ENCODE measurements at regions not wholly inside any gene's neighbourhood (a gene's known extent, or its start where the extent isn't known, plus 50 kb on each side); places are given as distances from the start of the nearest gene placed in this dataset.

GRCh38 chr5:171580502-171581265, 161.2 kb downstream of the FGF18 start:
- intact Hi-C loops (cut with DNase I; ENCODE audit: low total_unique reads), result no loop called here
- no peak overlapping the region for H3K27ac ChIP-seq
- H3K4me1 ChIP-seq, result peaks cover 0 to 3% (median 0%) of the 10 kb centered on the region in 4 donors
- no peak overlapping the region for H3K4me3 ChIP-seq
- no peaks in the 10 kb centered on the region for H3K9me3 ChIP-seq
- peaks cover 0 to 2% of the 10 kb centered on the region in 2 donors for H3K27me3 ChIP-seq
- H3K36me3 ChIP-seq, result no peaks in the 10 kb centered on the region
- no peak for DNase-seq
- TF ChIP-seq, protein P1, sequence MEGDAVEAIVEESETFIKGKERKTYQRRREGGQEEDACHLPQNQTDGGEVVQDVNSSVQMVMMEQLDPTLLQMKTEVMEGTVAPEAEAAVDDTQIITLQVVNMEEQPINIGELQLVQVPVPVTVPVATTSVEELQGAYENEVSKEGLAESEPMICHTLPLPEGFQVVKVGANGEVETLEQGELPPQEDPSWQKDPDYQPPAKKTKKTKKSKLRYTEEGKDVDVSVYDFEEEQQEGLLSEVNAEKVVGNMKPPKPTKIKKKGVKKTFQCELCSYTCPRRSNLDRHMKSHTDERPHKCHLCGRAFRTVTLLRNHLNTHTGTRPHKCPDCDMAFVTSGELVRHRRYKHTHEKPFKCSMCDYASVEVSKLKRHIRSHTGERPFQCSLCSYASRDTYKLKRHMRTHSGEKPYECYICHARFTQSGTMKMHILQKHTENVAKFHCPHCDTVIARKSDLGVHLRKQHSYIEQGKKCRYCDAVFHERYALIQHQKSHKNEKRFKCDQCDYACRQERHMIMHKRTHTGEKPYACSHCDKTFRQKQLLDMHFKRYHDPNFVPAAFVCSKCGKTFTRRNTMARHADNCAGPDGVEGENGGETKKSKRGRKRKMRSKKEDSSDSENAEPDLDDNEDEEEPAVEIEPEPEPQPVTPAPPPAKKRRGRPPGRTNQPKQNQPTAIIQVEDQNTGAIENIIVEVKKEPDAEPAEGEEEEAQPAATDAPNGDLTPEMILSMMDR (IDR thresholded peaks at IDR 0.05), result no peak

DNA sequence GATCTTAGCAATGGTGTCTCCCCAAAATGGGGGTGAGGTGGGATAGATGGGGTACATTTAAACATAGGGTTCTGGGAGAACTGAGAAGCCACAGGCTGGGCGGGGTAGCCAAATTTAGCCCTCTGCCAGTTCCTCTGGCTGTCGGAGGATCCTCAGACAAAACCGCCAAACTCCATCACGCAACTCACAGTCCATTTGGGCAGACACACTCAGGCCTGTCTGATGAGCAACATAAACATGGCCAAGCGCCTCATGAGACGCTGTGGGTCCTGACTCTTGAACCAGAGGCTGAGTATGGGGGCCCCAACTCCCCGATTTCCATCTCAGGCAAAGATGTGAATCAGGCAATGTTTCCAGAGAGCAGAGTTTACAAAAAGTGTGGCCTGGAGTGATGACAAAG, 162.3 kb downstream of the FGF18 start:
- no peak overlapping the region for H3K4me3 ChIP-seq
- no peaks in the 10 kb centered on the region for H3K36me3 ChIP-seq
- no peaks in the 10 kb centered on the region for H3K9me3 ChIP-seq
- H3K27me3 ChIP-seq, result peaks cover 0 to 5% of the 10 kb centered on the region in 2 donors
- no peak overlapping the region for H3K27ac ChIP-seq
- TF ChIP-seq, protein P1 (IDR thresholded peaks at IDR 0.05), result no peak
- intact Hi-C loops (cut with DNase I; ENCODE audit: low total_unique reads), result no loop called here
- H3K4me1 ChIP-seq, result peaks cover 0 to 3% (median 0%) of the 10 kb centered on the region in 4 donors
- DNase-seq, result no peak

GRCh38 chr5:171582849-171583248, 163.4 kb downstream of the FGF18 start:
- intact Hi-C loops (cut with DNase I; ENCODE audit: low total_unique reads), result no loop called here
- TF ChIP-seq, protein P1 (IDR thresholded peaks at IDR 0.05), result no peak
- DNase-seq, result no peak

DNA sequence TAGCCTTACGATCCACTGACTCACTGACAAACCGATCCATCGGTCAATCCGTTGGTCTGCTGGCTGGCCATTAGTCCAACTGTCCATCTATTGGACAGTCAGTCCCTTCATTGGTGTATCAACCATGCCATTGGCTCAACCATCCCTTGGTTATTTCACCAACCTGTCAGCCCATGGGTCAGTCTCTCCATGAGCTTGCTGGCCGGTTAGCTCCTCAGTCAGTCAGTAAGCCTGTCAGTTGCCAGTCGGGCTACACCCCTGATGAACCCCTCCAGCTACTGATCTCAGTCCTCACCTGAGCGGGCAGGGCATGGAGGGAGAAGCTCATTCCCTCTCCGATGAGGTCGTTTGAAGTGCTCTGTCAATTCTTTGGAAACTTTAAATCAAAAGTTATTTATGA, 166.5 kb downstream of the FGF18 start:
- TF ChIP-seq, protein P1 (IDR thresholded peaks at IDR 0.05), result no peak
- no peaks in the 10 kb centered on the region for H3K4me1 ChIP-seq
- peaks cover 0 to 8% of the 10 kb centered on the region in 2 donors for H3K27me3 ChIP-seq
- no peak for DNase-seq
- intact Hi-C loops (cut with DNase I; ENCODE audit: low total_unique reads), result no loop called here
- H3K4me3 ChIP-seq, result no peak overlapping the region
- H3K9me3 ChIP-seq, result no peaks in the 10 kb centered on the region
- no peaks in the 10 kb centered on the region for H3K36me3 ChIP-seq
- H3K27ac ChIP-seq, result no peak overlapping the region

More at GRCh38 chr5:171582849-171583248, 163.4 kb downstream of the FGF18 start:
- Histone ChIP-seq H3K4me3 (no peak overlapping the region), H3K27me3 (peaks cover 0 to 5% of the 10 kb centered on the region in 2 donors), H3K9me3 (no peaks in the 10 kb centered on the region), H3K36me3 (no peaks in the 10 kb centered on the region), H3K27ac (no peak overlapping the region), H3K4me1 (peaks cover 0 to 3% (median 0%) of the 10 kb centered on the region in 4 donors)

- intact Hi-C loops (cut with DNase I; ENCODE audit: low total_unique reads), result no loop called here
- TF ChIP-seq, protein P1 (IDR thresholded peaks at IDR 0.05), result no peak
- H3K4me3 ChIP-seq, result no peak overlapping the region
These were observed 167.0 kb downstream of the FGF18 start for GRCh38 chr5:171586436-171586835.

More at GRCh38 chr5:171586436-171586835, 167.0 kb downstream of the FGF18 start:
- peaks cover 0 to 8% of the 10 kb centered on the region in 2 donors for H3K27me3 ChIP-seq
- no peak for DNase-seq
- H3K9me3 ChIP-seq, result no peaks in the 10 kb centered on the region
- no peak overlapping the region for H3K27ac ChIP-seq
- no peaks in the 10 kb centered on the region for H3K36me3 ChIP-seq
- no peaks in the 10 kb centered on the region for H3K4me1 ChIP-seq

All from tibial artery (tissue), 4 donors.